Neuronal stem cell (in vitro differentiated cells): ENCODE measurements at regions not wholly inside any gene's neighbourhood (a gene's known extent, or its start where the extent isn't known, plus 50 kb on each side); places are given as distances from the start of the nearest gene placed in this dataset.

Source experiments
- DNase-seq: peaks from one replicate; pipeline ENCODE4 v3.0.0-alpha.2; 2013; ENCODE audit warnings: low spot score
- H2AFZ ChIP-seq: one replicate; pipeline ENCODE4 v1.6.1; 2013; ENCODE audit warnings: mild to moderate bottlenecking, low read length, inconsistent platforms
- H2AK5ac ChIP-seq: 2 replicates; pipeline ENCODE4 v1.6.1; 2013; ENCODE audit warnings: low read depth, mild to moderate bottlenecking, inconsistent platforms, low read length, moderate library complexity, mixed read lengths
- H2BK120ac ChIP-seq: 2 replicates; pipeline ENCODE4 v1.6.1; 2013; ENCODE audit warnings: low read depth, mild to moderate bottlenecking, inconsistent platforms, low read length, moderate library complexity, mixed read lengths
- H2BK12ac ChIP-seq: one replicate; pipeline ENCODE4 v1.6.1; 2013; ENCODE audit warnings: low read length, inconsistent platforms
- H2BK15ac ChIP-seq: 2 replicates; pipeline ENCODE4 v1.6.1; 2013; ENCODE audit warnings: mild to moderate bottlenecking, low read length, inconsistent platforms, mixed read lengths
- H2BK5ac ChIP-seq: one replicate; pipeline ENCODE4 v1.6.1; 2013; ENCODE audit warnings: inconsistent platforms, mild to moderate bottlenecking, low read length, moderate library complexity
- H3K14ac ChIP-seq: one replicate; pipeline ENCODE4 v1.6.1; 2013; ENCODE audit warnings: low read length, inconsistent platforms
- H3K18ac ChIP-seq: 2 replicates; pipeline ENCODE4 v1.6.1; 2013; ENCODE audit warnings: low read length, inconsistent platforms
- H3K23ac ChIP-seq: 2 replicates; pipeline ENCODE4 v1.6.1; 2013; ENCODE audit warnings: low read depth, mild to moderate bottlenecking, mixed read lengths, low read length, inconsistent platforms; ENCODE audit not compliant: poor library complexity
- H3K27ac ChIP-seq: replicated peaks from 3 replicates; pipeline ENCODE4 v1.5.1; 2013; ENCODE audit warnings: low read length, inconsistent platforms
- H3K27me3 ChIP-seq, 3 experiments: 2 replicates each; pipeline ENCODE4 v1.6.1; 2013; ENCODE audit warnings: low read length in 3 of 3, mild to moderate bottlenecking in 2 of 3, inconsistent platforms in 1 of 3, low read depth in 1 of 3, mixed read lengths in 1 of 3, moderate library complexity in 1 of 3; ENCODE audit not compliant: control insufficient read depth in 3 of 3, insufficient read depth in 3 of 3
- H3K36me3 ChIP-seq, 2 donors: replicated peaks in 1 of 2; 2 replicates each; pipeline ENCODE4 v1.6.1; 2013; ENCODE audit warnings: low read length in 2 of 2; ENCODE audit not compliant: control insufficient read depth in 2 of 2, insufficient read depth in 2 of 2
- H3K4ac ChIP-seq: 2 replicates; pipeline ENCODE4 v1.6.1; 2013; ENCODE audit warnings: inconsistent platforms, mild to moderate bottlenecking, low read length, moderate library complexity
- H3K4me1 ChIP-seq, 2 donors: 1 replicate in 1 of 2; 2 replicates in 1 of 2; pipeline ENCODE4 v1.6.1; 2013; ENCODE audit warnings: low read length in 2 of 2, low read depth in 1 of 2; ENCODE audit not compliant: control insufficient read depth in 2 of 2, insufficient read depth in 1 of 2
- H3K4me2 ChIP-seq: one replicate; pipeline ENCODE4 v1.6.1; 2013; ENCODE audit warnings: mild to moderate bottlenecking, low read length, inconsistent platforms; ENCODE audit not compliant: insufficient read depth, poor library complexity, severe bottlenecking
- H3K4me3 ChIP-seq, 2 donors: 2 replicates each; pipeline ENCODE4 v1.5.1; 2013; ENCODE audit warnings: low read length in 2 of 2, mild to moderate bottlenecking in 2 of 2, inconsistent platforms in 1 of 2, moderate library complexity in 1 of 2
- H3K79me1 ChIP-seq: one replicate; pipeline ENCODE4 v1.6.1; 2013; ENCODE audit warnings: low read depth, mild to moderate bottlenecking, inconsistent platforms, low read length, moderate library complexity
- H3K9ac ChIP-seq: one replicate; pipeline ENCODE4 v1.6.1; 2013; ENCODE audit warnings: mild to moderate bottlenecking, low read depth, low read length, inconsistent platforms; ENCODE audit not compliant: poor library complexity
- H3K9me3 ChIP-seq, 2 donors: replicated peaks in 1 of 2; 2 replicates each; pipeline versions ENCODE3 to v1.6.1; 2013; ENCODE audit warnings: low read length in 2 of 2, mild to moderate bottlenecking in 2 of 2, inconsistent platforms in 1 of 2, low read depth in 1 of 2, mixed read lengths in 1 of 2, moderate library complexity in 1 of 2; ENCODE audit not compliant: control insufficient read depth in 2 of 2, insufficient read depth in 1 of 2
- H4K8ac ChIP-seq: one replicate; pipeline ENCODE4 v1.6.1; 2013; ENCODE audit warnings: low read depth, mild to moderate bottlenecking, inconsistent platforms, low read length, moderate library complexity
- H4K91ac ChIP-seq: one replicate; pipeline ENCODE4 v1.6.1; 2013; ENCODE audit warnings: low read length, low read depth, mild to moderate bottlenecking, inconsistent platforms; ENCODE audit not compliant: poor library complexity
- WGBS, 2 donors: extraction: QIAGEN DNeasy Blood & Tissue Kit; methylation state at CpG; one replicate each; pipeline ENCODE4 v1.1.7; 2013; ENCODE audit warnings: missing lambda C conversion rate in 2 of 2, mixed read lengths in 1 of 2; ENCODE audit not compliant: insufficient read length in 2 of 2, insufficient replicate concordance in 1 of 2; ENCODE audit errors: extremely low coverage in 2 of 2; 5-methylcytosine and 5-hydroxymethylcytosine counted together

GRCh38 chr13:84655677-84656076, 773.4 kb upstream of the SLITRK1 start:
- H2BK15ac ChIP-seq, result no peak overlapping the region
- peaks cover 0 to 16% of the 10 kb centered on the region in 2 donors for H3K9me3 ChIP-seq
- H3K9ac ChIP-seq, result no peak overlapping the region
- H3K4ac ChIP-seq, result no peak overlapping the region
- no peak overlapping the region for H3K4me3 ChIP-seq
- H2AK5ac ChIP-seq, result no peak overlapping the region
- H4K91ac ChIP-seq, result no peak overlapping the region
- no peak overlapping the region for H2BK120ac ChIP-seq
- no peak overlapping the region for H3K4me2 ChIP-seq
- no peak overlapping the region for H3K18ac ChIP-seq
- no peak overlapping the region for H4K8ac ChIP-seq
- H3K36me3 ChIP-seq, result no peaks in the 10 kb centered on the region
- no peak overlapping the region for H2AFZ ChIP-seq
- no peak overlapping the region for H3K14ac ChIP-seq
- no peaks in the 10 kb centered on the region for H3K27me3 ChIP-seq
- no peak overlapping the region for H2BK12ac ChIP-seq
- H2BK5ac ChIP-seq, result no peak overlapping the region
- no peak overlapping the region for H3K23ac ChIP-seq
- no CpG with 5 or more reads among the region's 3 CpGs for WGBS, 2 donors
- H3K79me1 ChIP-seq, result no peaks in the 10 kb centered on the region
- DNase-seq, result no peak
- H3K4me1 ChIP-seq, result peaks cover 0 to 6% of the 10 kb centered on the region in 2 donors
- peak overlapping the region; percentile 15 for H3K27ac ChIP-seq

- Histone ChIP-seq H3K4me1 (peaks cover 0 to 6% of the 10 kb centered on the region in 2 donors), H3K23ac (no peak overlapping the region), H2BK12ac (no peak overlapping the region), H3K9ac (no peak overlapping the region), H4K8ac (no peak overlapping the region), H4K91ac (no peak overlapping the region), H3K27ac (peak overlapping the region; percentile 73), H3K9me3 (peaks cover 0 to 16% of the 10 kb centered on the region in 2 donors), H3K36me3 (no peaks in the 10 kb centered on the region), H2AK5ac (no peak overlapping the region), H3K18ac (no peak overlapping the region), H3K27me3 (no peaks in the 10 kb centered on the region), H3K4ac (no peak overlapping the region), H2BK5ac (no peak overlapping the region), H2AFZ (peak overlapping the region; percentile 35), H3K4me3 (no peak overlapping the region), H2BK120ac (no peak overlapping the region), H3K14ac (no peak overlapping the region), H3K79me1 (no peaks in the 10 kb centered on the region), H2BK15ac (no peak overlapping the region), H3K4me2 (no peak overlapping the region)
- peak; percentile 24 for DNase-seq
- WGBS, 2 donors, result no CpG with 5 or more reads among the region's 5 CpGs
Observed at GRCh38 chr13:84654654-84655275, 772.5 kb upstream of the SLITRK1 start.

GRCh38 chr13:84653915-84654534, 771.8 kb upstream of the SLITRK1 start:
- no peak overlapping the region for H2BK15ac ChIP-seq
- H2BK5ac ChIP-seq, result no peak overlapping the region
- H3K79me1 ChIP-seq, result no peaks in the 10 kb centered on the region
- H3K4me2 ChIP-seq, result no peak overlapping the region
- peaks cover 0 to 16% of the 10 kb centered on the region in 2 donors for H3K9me3 ChIP-seq
- no peak overlapping the region for H2AFZ ChIP-seq
- no peak overlapping the region for H3K23ac ChIP-seq
- H3K27me3 ChIP-seq, result no peaks in the 10 kb centered on the region
- DNase-seq, result no peak
- peak overlapping the region; percentile 73 for H3K27ac ChIP-seq
- no peak overlapping the region for H3K9ac ChIP-seq
- no CpG with 5 or more reads among the region's 3 CpGs for WGBS, 2 donors
- no peaks in the 10 kb centered on the region for H3K36me3 ChIP-seq
- no peak overlapping the region for H3K4ac ChIP-seq
- peaks cover 0 to 6% of the 10 kb centered on the region in 2 donors for H3K4me1 ChIP-seq
- no peak overlapping the region for H2BK12ac ChIP-seq
- no peak overlapping the region for H2AK5ac ChIP-seq
- H2BK120ac ChIP-seq, result no peak overlapping the region
- H3K4me3 ChIP-seq, result no peak overlapping the region
- no peak overlapping the region for H3K18ac ChIP-seq
- H4K8ac ChIP-seq, result no peak overlapping the region
- no peak overlapping the region for H3K14ac ChIP-seq
- no peak overlapping the region for H4K91ac ChIP-seq

- Histone ChIP-seq H3K9me3 (peaks cover 0 to 16% of the 10 kb centered on the region in 2 donors), H2AK5ac (no peak overlapping the region), H4K8ac (no peak overlapping the region), H3K18ac (no peak overlapping the region), H3K4me1 (peaks cover 0 to 6% of the 10 kb centered on the region in 2 donors), H3K23ac (no peak overlapping the region), H4K91ac (no peak overlapping the region), H2BK15ac (no peak overlapping the region), H2BK12ac (no peak overlapping the region), H3K36me3 (no peaks in the 10 kb centered on the region), H2AFZ (no peak overlapping the region), H3K4ac (no peak overlapping the region), H3K27ac (no peak overlapping the region), H3K4me3 (no peak overlapping the region), H2BK5ac (no peak overlapping the region), H3K79me1 (no peaks in the 10 kb centered on the region), H3K4me2 (no peak overlapping the region), H3K27me3 (no peaks in the 10 kb centered on the region), H3K9ac (no peak overlapping the region), H3K14ac (no peak overlapping the region), H2BK120ac (no peak overlapping the region)
- WGBS, 2 donors, result no CpG with 5 or more reads among the region's 3 CpGs
- no peak for DNase-seq
Observed at GRCh38 chr13:84651705-84652104, 769.4 kb upstream of the SLITRK1 start.
